SKM-1 treated with dmso at 0.1 percent for 144 hours (cell line): ENCODE measurements at regions not wholly inside any gene's neighbourhood (a gene's known extent, or its start where the extent isn't known, plus 50 kb on each side); places are given as distances from the start of the nearest gene placed in this dataset.

Source experiments
- DNase-seq: peaks from one replicate; lab custom pipeline; 2025; ENCODE audit not compliant: unreplicated experiment; lab: John Stamatoyannopoulos, UW

- DNase-seq, result no peak
Measured at GRCh38 chr20:21653628-21654027, 51.8 kb upstream of the PAX1 start.

GRCh38 chr20:21643417-21643816 is 62.0 kb upstream of the PAX1 start:
- DNase-seq, result no peak

- no peak for DNase-seq
Measured at GRCh38 chr20:21640556-21640955, 64.9 kb upstream of the PAX1 start.

GRCh38 chr20:21633829-21634228 is 71.6 kb upstream of the PAX1 start:
- no peak for DNase-seq

- DNase-seq, result no peak
Measured at GRCh38 chr20:21632735-21633053, 72.8 kb upstream of the PAX1 start.

GRCh38 chr20:21632031-21632734 is 73.3 kb upstream of the PAX1 start:
- DNase-seq, result no peak

- DNase-seq, result no peak
Measured at GRCh38 chr20:21628800-21629199, 76.7 kb upstream of the PAX1 start.

GRCh38 chr20:21623781-21624094 is 81.7 kb upstream of the PAX1 start:
- no peak for DNase-seq

- peak; percentile 40 for DNase-seq
Measured at GRCh38 chr20:21623074-21623780, 82.2 kb upstream of the PAX1 start.

- no peak for DNase-seq
Measured at GRCh38 chr20:21622097-21622857, 83.2 kb upstream of the PAX1 start.

- DNase-seq, result no peak
Measured at GRCh38 chr20:21618759-21619416, 86.6 kb upstream of the PAX1 start.

- peak; percentile 23 for DNase-seq
Measured at GRCh38 chr20:21615617-21616080, 89.8 kb upstream of the PAX1 start.

- no peak for DNase-seq
Measured at GRCh38 chr20:21614980-21615379, 90.5 kb upstream of the PAX1 start.

- no peak for DNase-seq
Measured at GRCh38 chr20:21613512-21613911, 92.0 kb upstream of the PAX1 start.

GRCh38 chr20:21609981-21610380 is 95.5 kb upstream of the PAX1 start:
- no peak for DNase-seq

- no peak for DNase-seq
Measured at GRCh38 chr20:21609221-21609620, 95.4 kb upstream of the NKX2-2 start.

- no peak for DNase-seq
Measured at GRCh38 chr20:21608777-21609176, 94.9 kb upstream of the NKX2-2 start.

- no peak for DNase-seq
Measured at GRCh38 chr20:21607971-21608725, 94.3 kb upstream of the NKX2-2 start.

- DNase-seq, result no peak
Measured at GRCh38 chr20:21601799-21602198, 87.9 kb upstream of the NKX2-2 start.

GRCh38 chr20:21586682-21587081 is 72.8 kb upstream of the NKX2-2 start:
- no peak for DNase-seq
